SK-N-SH (cell line): ENCODE measurements at regions not wholly inside any gene's neighbourhood (a gene's known extent, or its start where the extent isn't known, plus 50 kb on each side); places are given as distances from the start of the nearest gene placed in this dataset.

Experiments
- CTCF ChIP-seq: fragments of 200-600 bp; sonication (generic); IDR thresholded peaks from 2 replicates; pipeline ENCODE4 v1.6.1; 2017; ENCODE audit warnings: antibody characterized with exemption, mild to moderate bottlenecking, moderate library complexity
- FOXJ3 ChIP-seq: sonication (generic); formaldehyde crosslinking; IDR thresholded peaks from 2 replicates; pipeline ENCODE4 v1.5.1; 2020; ENCODE audit warnings: mild to moderate bottlenecking, missing genetic modification reagents
- GABPA ChIP-seq: IDR thresholded peaks from 2 replicates; pipeline ENCODE4 v1.4.0; 2012; ENCODE audit warnings: low read depth, mild to moderate bottlenecking
- NFIC ChIP-seq: IDR thresholded peaks from 2 replicates; pipeline ENCODE4 v1.4.0; 2012; ENCODE audit warnings: borderline replicate concordance
- POLR2AphosphoS5 ChIP-seq: IDR thresholded peaks from 2 replicates; pipeline ENCODE4 v1.6.1; 2012; ENCODE audit warnings: low read depth, low read length
- RFX5 ChIP-seq: IDR thresholded peaks from 2 replicates; pipeline ENCODE4 v1.6.1; 2012; ENCODE audit warnings: mild to moderate bottlenecking, improper control_type of control experiment, low read length
- TF ChIP-seq, protein P1 (sequence below): IDR thresholded peaks from 2 replicates; pipeline ENCODE4 v1.4.0; 2012; ENCODE audit warnings: low read depth

- TF ChIP-seq GABPA (no peak), CTCF (no peak), NFIC (no peak), FOXJ3 (no peak), RFX5 (no peak), POLR2AphosphoS5 (no peak)
- TF ChIP-seq, protein P1, sequence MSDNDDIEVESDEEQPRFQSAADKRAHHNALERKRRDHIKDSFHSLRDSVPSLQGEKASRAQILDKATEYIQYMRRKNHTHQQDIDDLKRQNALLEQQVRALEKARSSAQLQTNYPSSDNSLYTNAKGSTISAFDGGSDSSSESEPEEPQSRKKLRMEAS: no peak
These were observed 323.6 kb downstream of the HGF start for GRCh38 chr7:81446212-81446611.
